GM12873 (cell line): ENCODE measurements at regions not wholly inside any gene's neighbourhood (a gene's known extent, or its start where the extent isn't known, plus 50 kb on each side); places are given as distances from the start of the nearest gene placed in this dataset.

Experiments used
- TF ChIP-seq, protein P1 (sequence below): IDR thresholded peaks from 2 replicates; pipeline ENCODE4 v1.5.1; 2012; ENCODE audit warnings: low read depth, mild to moderate bottlenecking, moderate library complexity, low read length, control low read depth; ENCODE audit not compliant: insufficient read depth; ENCODE audit errors: missing control alignments

DNA sequence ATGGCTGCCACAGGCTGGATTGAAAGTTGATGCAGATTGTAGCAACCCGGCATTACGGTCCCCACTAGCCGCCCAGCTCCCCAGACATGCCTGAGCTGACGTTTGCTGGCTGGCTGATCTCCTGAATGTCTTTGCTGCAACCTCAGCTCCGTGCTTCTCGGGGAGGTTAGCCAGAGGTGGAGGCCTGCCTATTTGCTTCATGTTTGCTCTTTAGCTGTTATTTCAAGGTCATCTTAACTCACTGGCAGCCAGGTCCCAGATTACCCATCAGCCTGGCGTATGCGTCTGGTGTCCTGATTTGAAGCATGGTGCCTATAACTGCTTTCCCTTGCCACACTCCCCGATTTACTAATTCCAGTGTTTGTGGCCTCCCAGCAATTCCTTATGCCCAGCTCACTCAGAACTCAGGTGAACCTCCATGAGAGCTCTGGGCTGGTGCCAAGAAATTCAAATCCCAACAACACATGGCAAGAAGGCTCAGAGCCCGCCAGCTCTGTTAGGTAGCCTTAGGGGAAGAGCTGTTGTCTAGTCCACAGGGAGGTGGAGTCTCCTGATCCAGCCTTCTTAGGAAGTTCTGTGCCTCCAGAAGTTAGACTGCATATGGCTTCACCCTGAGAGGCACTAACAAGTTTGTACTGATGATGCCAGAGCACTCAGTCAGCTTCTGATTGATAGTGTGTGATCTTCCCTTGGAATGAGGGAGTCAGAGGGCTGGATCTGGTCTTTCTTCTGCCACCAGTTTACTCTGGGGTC is 69.7 kb upstream of the EXOC4 start:
- TF ChIP-seq, protein P1, sequence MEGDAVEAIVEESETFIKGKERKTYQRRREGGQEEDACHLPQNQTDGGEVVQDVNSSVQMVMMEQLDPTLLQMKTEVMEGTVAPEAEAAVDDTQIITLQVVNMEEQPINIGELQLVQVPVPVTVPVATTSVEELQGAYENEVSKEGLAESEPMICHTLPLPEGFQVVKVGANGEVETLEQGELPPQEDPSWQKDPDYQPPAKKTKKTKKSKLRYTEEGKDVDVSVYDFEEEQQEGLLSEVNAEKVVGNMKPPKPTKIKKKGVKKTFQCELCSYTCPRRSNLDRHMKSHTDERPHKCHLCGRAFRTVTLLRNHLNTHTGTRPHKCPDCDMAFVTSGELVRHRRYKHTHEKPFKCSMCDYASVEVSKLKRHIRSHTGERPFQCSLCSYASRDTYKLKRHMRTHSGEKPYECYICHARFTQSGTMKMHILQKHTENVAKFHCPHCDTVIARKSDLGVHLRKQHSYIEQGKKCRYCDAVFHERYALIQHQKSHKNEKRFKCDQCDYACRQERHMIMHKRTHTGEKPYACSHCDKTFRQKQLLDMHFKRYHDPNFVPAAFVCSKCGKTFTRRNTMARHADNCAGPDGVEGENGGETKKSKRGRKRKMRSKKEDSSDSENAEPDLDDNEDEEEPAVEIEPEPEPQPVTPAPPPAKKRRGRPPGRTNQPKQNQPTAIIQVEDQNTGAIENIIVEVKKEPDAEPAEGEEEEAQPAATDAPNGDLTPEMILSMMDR: no peak

DNA sequence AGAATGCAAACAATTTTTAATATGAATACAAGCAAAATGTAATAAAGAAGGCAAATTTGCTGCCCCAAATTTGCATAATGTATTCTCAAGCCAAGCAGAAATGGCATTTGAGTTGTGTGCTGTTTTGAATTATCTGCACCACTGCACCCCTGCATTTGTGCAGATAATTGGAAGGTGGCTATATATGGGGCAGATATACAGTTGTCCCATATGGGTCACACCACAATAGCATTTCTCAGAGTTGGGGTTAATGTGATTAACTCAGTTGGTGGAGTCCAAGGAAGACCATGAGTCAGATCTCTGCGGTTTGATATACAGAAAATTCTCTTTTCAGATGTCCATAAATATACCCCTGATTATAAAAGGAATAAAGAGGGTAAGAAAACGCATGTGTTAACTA is 68.9 kb upstream of the EXOC4 start:
- TF ChIP-seq, protein P1: no peak

GRCh38 chr7:133185512-133185911 is 67.4 kb upstream of the EXOC4 start:
- TF ChIP-seq, protein P1: no peak

DNA sequence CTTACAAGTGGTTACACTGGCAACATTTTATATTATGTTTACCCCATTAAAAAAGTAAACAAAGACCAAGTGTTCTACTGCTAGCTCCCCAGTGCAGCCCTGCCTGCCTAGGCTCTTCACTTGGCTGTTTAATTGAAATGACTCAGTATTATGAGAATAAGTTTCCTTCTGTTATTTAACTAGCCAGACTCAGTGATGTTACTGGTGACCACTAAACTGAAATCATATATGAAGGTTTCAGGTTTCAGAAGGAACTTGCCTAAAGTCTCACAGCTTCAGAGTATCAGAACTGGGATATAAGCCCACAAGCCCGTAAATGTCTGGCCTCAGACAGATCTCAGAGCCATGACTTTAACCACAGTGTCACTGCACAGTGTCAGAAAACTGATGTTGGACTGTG is 66.8 kb upstream of the EXOC4 start:
- TF ChIP-seq, protein P1: no peak

DNA sequence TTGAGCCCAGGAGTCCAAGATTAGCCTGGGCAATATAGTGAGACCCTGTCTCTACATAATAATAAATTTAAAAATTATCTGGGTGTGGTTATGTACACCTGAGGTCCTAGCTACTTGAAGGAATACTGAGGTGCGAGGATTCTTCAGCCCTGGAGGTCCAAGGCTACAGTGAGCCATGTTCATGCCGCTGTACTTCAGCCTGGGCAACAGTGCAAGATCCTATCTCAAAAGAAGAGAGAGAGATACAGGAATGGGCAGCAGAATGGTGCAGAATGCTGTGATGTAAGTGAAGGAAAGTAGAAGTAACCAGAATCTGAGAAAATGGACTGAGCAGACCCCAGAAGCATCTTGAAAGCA is 62.7 kb upstream of the EXOC4 start:
- TF ChIP-seq, protein P1: no peak

DNA sequence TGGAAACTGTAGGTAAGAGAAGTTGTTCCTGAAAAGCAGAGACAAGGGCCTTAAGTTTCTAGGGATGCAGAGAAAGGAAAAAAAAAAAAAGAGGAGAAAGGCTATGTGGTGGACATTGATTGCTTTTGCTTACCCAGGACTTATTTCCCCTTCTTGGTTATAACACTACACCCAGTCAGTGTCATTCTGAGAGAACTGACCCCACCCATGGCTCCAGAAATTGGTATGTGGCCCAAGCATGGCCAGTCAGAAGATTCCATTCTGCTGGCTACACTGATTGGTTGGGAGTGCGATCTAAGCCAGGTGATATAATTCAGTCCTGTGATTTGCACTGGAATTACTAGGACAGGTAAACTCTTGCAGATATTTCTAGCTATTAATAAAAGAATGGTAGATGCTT is 62.2 kb upstream of the EXOC4 start:
- TF ChIP-seq, protein P1: no peak

DNA sequence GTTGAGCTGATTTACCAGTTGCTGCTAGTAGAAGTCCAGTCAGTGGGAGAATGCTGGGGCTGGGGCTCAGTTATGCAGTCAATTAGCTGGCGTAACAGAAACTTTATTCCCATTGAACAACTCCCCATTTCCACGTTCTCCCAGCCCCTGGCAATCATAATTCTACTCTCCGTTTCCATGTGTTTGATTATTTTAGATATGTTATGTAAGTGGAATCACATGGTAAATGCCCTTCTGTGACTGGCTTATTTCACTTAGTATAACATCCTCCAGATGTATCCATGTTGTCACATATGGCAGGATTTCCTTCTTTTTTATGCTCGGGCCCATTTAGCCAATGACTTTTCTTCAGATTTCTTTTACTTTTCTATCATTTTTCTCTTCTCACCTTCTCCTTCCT is 61.1 kb upstream of the EXOC4 start:
- TF ChIP-seq, protein P1: no peak
